Heart right ventricle (tissue), 16 donors: ENCODE measurements at regions not wholly inside any gene's neighbourhood (a gene's known extent, or its start where the extent isn't known, plus 50 kb on each side); places are given as distances from the start of the nearest gene placed in this dataset.
A peak's percentile ranks its signal among the peaks of the same experiment; 100 is the strongest.

Source experiments
- ATAC-seq, 8 donors: fragments of 200-7000 bp; cut with Tn5 transposase; one replicate each; pipeline ENCODE4 v1.9.1; 2020; ENCODE audit warnings: mild to moderate bottlenecking in 8 of 8, moderate library complexity in 8 of 8, moderate number of reproducible peaks in 1 of 8
- DNase-seq, 2 donors: peaks; one replicate each; pipeline ENCODE4 v3.0.0-alpha.2; 2020
- H3K27ac ChIP-seq, 10 donors: fragments of 200-600 bp; sonication (generic) in 2 of 10; one replicate each; pipeline versions ENCODE4 v1.5.0 to v1.8.0; 2020 to 2022; ENCODE audit warnings: mild to moderate bottlenecking in 3 of 10
- H3K27me3 ChIP-seq, 7 donors: fragments of 200-600 bp; one replicate each; pipeline ENCODE4 v1.8.0; 2021 to 2022; ENCODE audit warnings: mild to moderate bottlenecking in 2 of 7
- H3K36me3 ChIP-seq, 9 donors: fragments of 200-600 bp; sonication (generic) in 1 of 9; one replicate each; pipeline versions ENCODE4 v1.5.0 to v1.8.0; 2020 to 2022; ENCODE audit warnings: mild to moderate bottlenecking in 2 of 9
- H3K4me1 ChIP-seq, 9 donors: fragments of 200-600 bp; sonication (generic) in 1 of 9; one replicate each; pipeline versions ENCODE4 v1.5.0 to v1.8.0; 2020 to 2022; ENCODE audit warnings: mild to moderate bottlenecking in 4 of 9
- H3K4me3 ChIP-seq, 10 donors: fragments of 200-600 bp; sonication (generic) in 2 of 10; one replicate each; pipeline versions ENCODE4 v1.5.0 to v1.8.0; 2020 to 2022; ENCODE audit warnings: mild to moderate bottlenecking in 7 of 10, moderate library complexity in 2 of 10
- H3K9me3 ChIP-seq, 11 donors: fragments of 200-600 bp in 10 of 11; sonication (generic) in 2 of 11; one replicate each; pipeline versions ENCODE4 v1.5.0 to v1.8.0; 2013 to 2022; ENCODE audit warnings: mild to moderate bottlenecking in 2 of 11, control low read depth in 1 of 11, moderate library complexity in 1 of 11
- WGBS, 2 donors: extraction: QIAGEN DNeasy Blood & Tissue Kit; methylation state at CpG; one replicate each; pipeline ENCODE4 v1.1.7; 2013; ENCODE audit warnings: inconsistent platforms in 1 of 2; 5-methylcytosine and 5-hydroxymethylcytosine counted together
- intact Hi-C, 10 donors: fragments of 100-400 bp; cut with DNase I; formaldehyde crosslinking; loops; one replicate each; pipeline versions ENCODE4 v1.11.1 to v1.14.2; 2022
- TF ChIP-seq, protein P1 (sequence below), 9 donors: fragments of 200-600 bp; sonication (generic) in 2 of 9; IDR thresholded peaks; one replicate each; pipeline versions ENCODE4 v1.5.0 to v1.8.0; 2021 to 2022; ENCODE audit warnings: antibody characterized with exemption in 9 of 9, mild to moderate bottlenecking in 5 of 9, moderate library complexity in 1 of 9
- donor health status: Arrhythmogenic right ventricular cardiomyopathy.
- donor health status: ischemic (EF 13 %, LVEDD 7.1; RV severe dilation, severe dysfunction).
- donor health status: healthy with polysubstance abuse.
- donor health status: DM: no; HTN: yes; CAD: no.
- donor health status: DM: no; HTN: no; CAD: no.
- donor health status: ischemic (EF 25% LVEDD 6.9; RV normal size, moderate dysfunction).
- donor health status: ischemic (EF 25% LVEDD 5.7; RV mildly dilated, moderate dysfunction).
- donor health status: healthy.
- donor health status: DM: yes; HTN: yes; CAD: no.
- donor health status: Ischemic cardiomyopathy.
- donor health status: ischemic (EF 35%, LVEDD 5.7; RV mildly dilated, moderate dysfunction).
- donor health status: nonischemic (EF 11% LVEDD 7.7; RV severe dilation, severe dysfunction).
- donor health status: DM: yes; HTN: yes; CAD: no.
- donor health status: PGD.
- donor health status: ischemic (EF 29% LVEDD 5.4; RV normal size, mild dysfunction).
- donor health status: nonischemic (EF 23%, LVEDD 6.1; RV moderate dilation, normal function).

DNA sequence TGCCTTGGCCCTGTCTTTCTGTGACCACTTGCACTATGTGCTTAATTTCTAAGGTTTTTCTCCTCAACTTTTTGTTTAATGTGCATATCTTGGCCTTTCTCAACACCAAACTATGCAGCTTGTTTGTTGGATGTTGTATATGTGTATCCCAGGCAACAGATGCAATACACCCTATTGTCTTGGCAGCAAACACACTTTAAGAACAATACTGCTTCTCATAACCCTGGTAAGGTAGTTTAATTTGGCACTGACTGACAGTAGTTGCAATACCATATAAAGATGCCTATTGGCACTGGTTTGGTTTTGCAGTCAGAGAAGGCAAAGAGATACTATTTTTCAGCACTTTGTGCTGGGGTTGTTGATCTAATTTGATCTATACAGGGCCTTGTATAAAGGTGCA, 360.7 kb upstream of the CWC22 start:
- H3K9me3 ChIP-seq: peaks cover 0 to 6% (median 0%) of the 10 kb centered on the region in 11 donors
- DNase-seq: no peak
- TF ChIP-seq, protein P1, sequence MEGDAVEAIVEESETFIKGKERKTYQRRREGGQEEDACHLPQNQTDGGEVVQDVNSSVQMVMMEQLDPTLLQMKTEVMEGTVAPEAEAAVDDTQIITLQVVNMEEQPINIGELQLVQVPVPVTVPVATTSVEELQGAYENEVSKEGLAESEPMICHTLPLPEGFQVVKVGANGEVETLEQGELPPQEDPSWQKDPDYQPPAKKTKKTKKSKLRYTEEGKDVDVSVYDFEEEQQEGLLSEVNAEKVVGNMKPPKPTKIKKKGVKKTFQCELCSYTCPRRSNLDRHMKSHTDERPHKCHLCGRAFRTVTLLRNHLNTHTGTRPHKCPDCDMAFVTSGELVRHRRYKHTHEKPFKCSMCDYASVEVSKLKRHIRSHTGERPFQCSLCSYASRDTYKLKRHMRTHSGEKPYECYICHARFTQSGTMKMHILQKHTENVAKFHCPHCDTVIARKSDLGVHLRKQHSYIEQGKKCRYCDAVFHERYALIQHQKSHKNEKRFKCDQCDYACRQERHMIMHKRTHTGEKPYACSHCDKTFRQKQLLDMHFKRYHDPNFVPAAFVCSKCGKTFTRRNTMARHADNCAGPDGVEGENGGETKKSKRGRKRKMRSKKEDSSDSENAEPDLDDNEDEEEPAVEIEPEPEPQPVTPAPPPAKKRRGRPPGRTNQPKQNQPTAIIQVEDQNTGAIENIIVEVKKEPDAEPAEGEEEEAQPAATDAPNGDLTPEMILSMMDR (IDR thresholded peaks at IDR 0.05): no peak
- no peak overlapping the region for H3K27ac ChIP-seq
- H3K36me3 ChIP-seq: no peaks in the 10 kb centered on the region
- no peaks in the 10 kb centered on the region for H3K27me3 ChIP-seq
- intact Hi-C loops: no loop called here
- peaks cover 0 to 13% (median 0%) of the 10 kb centered on the region in 9 donors for H3K4me1 ChIP-seq
- H3K4me3 ChIP-seq: no peak overlapping the region
- peak in 6 of 8 donors; percentile 20 to 65 (median 40) for ATAC-seq

DNA sequence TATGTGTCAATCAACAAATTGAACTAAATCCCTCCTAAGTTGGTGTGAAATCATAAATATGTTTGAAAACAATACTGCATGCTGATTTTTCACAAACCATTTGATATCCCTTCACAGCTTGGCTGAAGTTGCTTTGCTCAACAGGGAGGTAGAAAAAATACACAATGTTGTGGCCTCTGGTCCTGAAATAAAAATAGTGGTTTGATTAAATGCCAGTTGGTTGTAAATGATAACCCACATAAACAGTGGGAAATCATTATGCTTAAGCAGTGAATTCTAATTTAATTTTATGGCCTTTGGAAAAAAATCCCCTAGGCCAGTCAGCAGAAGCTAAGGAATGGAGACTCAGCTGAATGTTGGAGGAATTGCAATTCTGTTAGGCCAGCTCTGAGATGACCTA, 359.4 kb upstream of the CWC22 start:
- H3K9me3 ChIP-seq: peaks cover 0 to 6% (median 0%) of the 10 kb centered on the region in 11 donors
- ATAC-seq (no peak), DNase-seq (no peak)
- no peaks in the 10 kb centered on the region for H3K27me3 ChIP-seq
- no peak overlapping the region for H3K4me3 ChIP-seq
- H3K27ac ChIP-seq: no peak overlapping the region
- TF ChIP-seq, protein P1 (IDR thresholded peaks at IDR 0.05): no peak
- H3K36me3 ChIP-seq: no peaks in the 10 kb centered on the region
- intact Hi-C loops: no loop called here
- H3K4me1 ChIP-seq: peaks cover 0 to 13% (median 0%) of the 10 kb centered on the region in 9 donors

GRCh38 chr2:180364719-180365118, 357.6 kb upstream of the CWC22 start:
- Histone ChIP-seq H3K9me3 (peaks cover 0 to 6% (median 0%) of the 10 kb centered on the region in 11 donors), H3K27me3 (no peaks in the 10 kb centered on the region), H3K4me3 (no peak overlapping the region), H3K36me3 (no peaks in the 10 kb centered on the region), H3K27ac (no peak overlapping the region), H3K4me1 (peaks cover 0 to 13% (median 0%) of the 10 kb centered on the region in 9 donors)
- intact Hi-C loops: no loop called here
- no peak for ATAC-seq
- DNase-seq: no peak
- TF ChIP-seq, protein P1 (IDR thresholded peaks at IDR 0.05): no peak
- 77 to 83% methylated on average over 2 of the region's 2 CpGs for WGBS, 2 donors

- Histone ChIP-seq H3K27me3 (no peaks in the 10 kb centered on the region), H3K4me3 (no peak overlapping the region), H3K36me3 (no peaks in the 10 kb centered on the region), H3K27ac (no peak overlapping the region), H3K4me1 (no peaks in the 10 kb centered on the region), H3K9me3 (peaks cover 0 to 6% (median 0%) of the 10 kb centered on the region in 11 donors)
- DNase-seq (no peak), ATAC-seq (no peak)
- TF ChIP-seq, protein P1 (IDR thresholded peaks at IDR 0.05): no peak
- WGBS, 2 donors: 74 to 85% methylated on average over 2 of the region's 2 CpGs
- intact Hi-C loops: no loop called here
Measured at GRCh38 chr2:180360283-180360618, 353.2 kb upstream of the CWC22 start.
